Fibroblast of skin of left biceps (primary cell): ENCODE measurements at regions not wholly inside any gene's neighbourhood (a gene's known extent, or its start where the extent isn't known, plus 50 kb on each side); places are given as distances from the start of the nearest gene placed in this dataset.
"Not testable (repeated sequence)": the region's sequence is repeated elsewhere in the genome, so short reads cannot be mapped to it uniquely, and the experiment has no call there.

Source experiments
- DNase-seq, 2 experiments: peaks; one replicate each; pipeline ENCODE4 v3.0.0-alpha.2; 2013; ENCODE audit warnings: low read depth in 2 of 2

DNA sequence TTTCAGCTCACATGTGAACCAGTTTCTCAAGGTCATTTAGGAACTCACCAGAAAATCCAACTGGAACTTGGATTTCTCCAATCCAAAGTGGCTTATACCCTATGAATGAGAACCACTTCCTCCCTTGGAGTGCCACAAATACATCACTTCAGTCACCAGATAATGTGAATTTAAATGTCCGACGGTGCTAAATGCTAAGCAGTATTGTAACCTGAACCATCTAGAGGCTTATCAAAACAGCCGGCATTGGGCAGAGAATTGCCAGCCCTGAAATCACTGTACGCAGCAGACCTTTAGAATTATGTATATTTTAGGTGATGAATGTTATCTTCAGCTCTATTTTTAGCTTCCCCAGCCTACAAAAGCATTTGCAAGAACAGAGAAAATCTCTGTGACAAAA is 76.8 kb upstream of the COX20 start:
- DNase-seq = no peak

DNA sequence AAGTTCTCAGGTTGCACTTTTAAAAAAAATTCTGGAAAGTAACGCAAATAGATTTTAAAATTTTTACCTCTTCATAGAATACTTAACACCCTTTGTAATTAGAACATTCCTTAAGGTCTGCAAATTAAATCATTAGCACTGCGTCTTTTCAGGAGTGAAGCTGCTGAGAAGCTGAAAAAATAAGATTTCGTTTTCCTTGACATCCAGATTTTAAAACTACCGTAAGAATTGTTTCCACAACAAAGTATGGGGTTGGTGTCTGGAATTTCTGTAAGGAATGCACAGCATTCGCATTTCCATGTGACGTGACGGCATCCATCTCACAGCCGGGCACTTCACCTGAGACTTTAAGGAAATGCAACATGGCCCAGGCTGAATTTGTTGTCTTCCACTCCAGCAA is 76.3 kb upstream of the COX20 start:
- DNase-seq = no peak

DNA sequence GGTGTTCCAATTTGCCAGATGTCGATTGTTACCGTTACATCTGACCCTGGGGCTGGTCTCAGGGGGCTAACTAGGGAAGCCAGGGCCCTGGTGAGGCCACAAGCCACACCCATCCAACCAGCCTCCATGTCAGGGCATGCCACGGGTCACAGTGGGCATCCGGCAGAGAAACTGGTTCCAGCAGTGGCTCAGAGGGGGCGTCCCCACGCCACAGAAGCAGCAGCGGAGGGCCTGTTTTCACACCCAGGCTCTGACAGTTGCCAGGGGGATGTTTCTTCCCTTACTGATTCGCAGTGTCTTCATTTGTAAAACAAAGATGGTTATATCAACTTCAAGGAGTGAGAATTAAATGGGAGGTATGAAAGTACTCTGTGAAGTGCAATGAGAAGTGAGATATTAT is 75.0 kb upstream of the COX20 start:
- no peak for DNase-seq

DNA sequence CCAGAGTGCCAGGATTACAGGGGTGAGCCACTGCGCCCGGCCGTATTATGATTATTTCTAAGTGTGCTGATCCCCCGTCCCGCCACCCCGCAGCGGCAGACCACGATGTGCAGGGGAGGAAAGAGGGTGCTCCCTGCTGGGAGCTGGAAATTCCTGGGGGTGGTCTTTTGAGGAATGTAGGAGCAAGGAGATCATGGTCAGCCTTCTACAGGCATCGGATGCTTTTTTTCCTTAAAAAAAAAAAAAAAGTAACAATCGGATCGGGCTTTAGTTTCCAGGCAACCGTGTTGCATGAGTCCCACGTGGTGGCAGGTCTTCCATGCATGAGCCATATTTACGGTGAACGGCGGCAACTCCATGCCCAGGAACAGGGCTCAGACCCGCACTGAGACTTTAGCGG is 74.2 kb upstream of the COX20 start:
- no peak for DNase-seq

DNA sequence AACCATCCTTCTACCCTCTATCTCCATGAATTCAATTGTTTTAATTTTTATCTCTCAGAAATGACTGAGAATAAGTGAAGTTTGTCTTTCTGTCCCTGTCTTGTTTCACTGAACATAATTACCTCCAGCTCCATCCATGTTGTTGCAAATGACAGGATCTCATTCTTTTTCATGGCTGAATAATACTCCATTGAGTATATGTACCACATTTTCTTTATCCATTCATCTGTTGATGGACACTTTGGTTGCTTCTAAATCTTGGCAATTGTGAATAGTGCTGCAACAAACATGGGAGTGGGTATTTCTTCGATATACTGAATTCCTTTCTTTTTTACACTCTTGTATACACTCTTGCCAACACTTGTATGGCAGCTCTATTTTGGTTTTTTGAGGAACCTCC is 72.8 kb upstream of the COX20 start:
- DNase-seq = no peak

DNA sequence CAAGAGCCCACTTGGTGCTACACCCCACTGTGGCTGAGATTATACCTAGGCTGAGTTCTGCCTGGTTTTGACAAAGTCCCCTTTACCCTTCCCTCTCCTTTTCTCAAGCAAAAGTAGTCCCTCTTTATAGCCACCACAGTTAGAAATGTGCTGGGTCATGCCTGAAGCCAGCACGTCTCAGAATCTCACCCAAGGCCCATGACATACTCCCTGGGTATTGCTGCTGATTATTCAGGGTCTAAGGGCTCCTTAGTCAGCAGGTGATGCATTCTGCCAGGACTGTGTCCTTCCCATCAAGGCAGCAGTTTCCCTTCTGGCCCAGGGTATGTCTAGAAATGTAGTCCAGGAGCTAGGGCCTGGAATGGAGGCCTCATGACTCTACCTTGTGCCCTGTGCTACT is 67.3 kb upstream of the COX20 start:
- DNase-seq = no peak

DNA sequence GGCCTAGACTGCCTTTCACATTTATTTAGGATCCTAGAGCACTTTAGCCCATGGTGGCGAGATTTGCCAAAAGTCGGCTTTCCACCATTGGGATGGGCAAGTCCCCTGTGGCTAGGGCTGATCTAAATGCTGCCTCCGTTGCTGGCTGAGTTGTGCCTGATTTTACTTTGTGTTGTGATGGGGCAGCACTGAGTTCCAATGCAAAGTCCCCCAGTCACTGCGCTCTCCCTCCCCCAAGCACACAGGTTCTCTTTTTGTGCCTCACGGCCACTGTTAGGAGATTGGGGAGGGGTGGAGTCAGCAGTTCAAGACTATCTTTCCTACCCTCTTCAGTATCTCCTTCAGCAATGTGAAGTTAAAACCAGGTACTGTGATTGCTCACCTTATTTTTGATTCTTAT is 66.7 kb upstream of the COX20 start:
- no peak for DNase-seq

DNA sequence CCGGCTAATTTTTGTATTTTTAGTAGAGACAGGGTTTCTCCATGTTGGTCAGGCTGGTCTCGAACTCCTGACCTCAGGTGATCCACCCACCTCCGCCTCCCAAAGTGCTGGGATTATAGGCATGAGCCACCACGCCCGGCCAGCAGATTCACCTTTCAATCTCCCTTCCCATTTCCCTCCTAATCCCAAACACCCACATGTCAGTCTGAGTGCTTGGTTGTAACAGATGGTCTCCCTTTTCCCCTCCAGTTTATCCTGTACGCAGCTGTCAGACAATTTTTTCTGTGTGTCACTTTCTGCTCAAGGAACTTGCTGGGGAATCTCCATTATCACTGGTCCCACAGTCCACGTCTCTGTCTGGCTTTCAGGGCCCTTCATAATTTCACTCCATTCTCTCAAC is 64.9 kb upstream of the COX20 start:
- not testable (repeated sequence) for DNase-seq

DNA sequence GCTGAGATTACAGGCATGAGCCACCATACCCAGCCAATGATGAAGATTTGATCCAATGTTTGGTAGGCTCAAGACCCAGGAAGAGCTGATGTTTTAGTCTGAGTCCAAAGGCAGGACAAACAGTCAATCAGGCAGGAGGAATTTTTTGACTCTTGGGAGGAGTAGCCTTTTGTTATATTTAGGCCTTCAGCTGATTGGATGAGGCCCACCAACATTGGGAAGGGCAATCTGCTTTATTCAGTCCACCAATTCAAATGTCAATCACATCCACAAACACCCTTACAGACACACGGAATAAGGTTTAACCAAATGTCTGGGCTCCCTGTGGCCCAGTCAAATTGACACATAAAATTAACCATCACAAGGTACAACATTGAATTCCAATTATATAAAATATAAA is 61.9 kb upstream of the COX20 start:
- DNase-seq = no peak

DNA sequence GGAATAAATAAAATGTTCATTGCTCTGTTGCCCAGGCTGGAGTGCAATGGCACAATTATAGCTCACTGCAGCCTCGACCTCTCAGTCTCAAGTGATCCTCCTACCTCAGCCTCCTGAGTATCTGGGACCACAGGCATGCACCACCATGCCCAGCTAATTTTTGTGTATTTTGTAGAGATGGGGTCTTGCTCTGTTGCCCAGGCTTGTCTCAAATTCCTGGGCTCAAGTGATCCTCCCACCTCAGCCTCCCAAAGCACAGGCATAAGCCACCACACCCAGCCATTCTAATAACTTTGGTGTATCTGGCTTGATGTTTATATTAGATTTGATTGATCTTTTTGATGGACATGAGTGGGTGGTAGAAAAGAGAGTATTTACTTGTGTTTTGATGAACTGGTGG is 58.7 kb upstream of the COX20 start:
- DNase-seq = not testable (repeated sequence)

DNA sequence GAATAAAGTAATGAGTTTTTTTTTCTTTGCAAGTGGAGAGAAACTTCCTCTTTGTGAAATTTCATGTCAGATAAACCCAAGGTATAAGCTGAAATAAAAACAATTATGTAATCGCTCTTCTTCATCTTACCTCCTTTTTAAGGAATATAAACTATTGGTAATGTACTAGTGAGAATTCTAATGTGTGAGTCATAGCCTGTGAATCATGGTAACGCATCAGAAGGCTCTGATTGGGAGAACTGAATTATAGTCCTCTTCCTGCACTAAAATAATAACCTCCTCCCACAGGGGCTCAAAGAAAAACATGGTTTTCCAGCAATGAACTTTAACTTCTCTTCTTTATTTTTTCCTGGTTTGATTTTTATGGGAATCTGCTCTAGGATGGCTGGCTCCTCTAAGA is 57.1 kb upstream of the COX20 start:
- peak; percentile 55 to 56 for DNase-seq

DNA sequence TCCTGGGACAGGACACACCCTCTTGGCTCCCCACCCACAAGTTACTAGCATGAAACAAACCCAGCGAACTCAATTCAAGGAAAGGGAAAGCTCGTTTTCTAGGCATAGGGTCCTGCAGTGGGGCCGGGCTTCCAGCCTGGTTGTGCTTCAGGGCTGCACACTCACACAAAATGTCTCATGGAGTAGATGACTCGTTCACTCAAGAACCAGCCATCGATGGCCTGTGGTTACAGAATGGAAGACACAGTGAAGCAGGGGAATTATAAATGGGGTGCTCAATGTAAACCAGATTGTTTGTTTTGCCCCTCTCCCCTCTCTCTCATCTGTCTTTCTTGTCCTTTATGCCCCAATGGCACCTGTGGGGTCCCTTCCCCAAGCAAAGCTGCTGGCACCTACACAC is 56.0 kb upstream of the COX20 start:
- no peak for DNase-seq

DNA sequence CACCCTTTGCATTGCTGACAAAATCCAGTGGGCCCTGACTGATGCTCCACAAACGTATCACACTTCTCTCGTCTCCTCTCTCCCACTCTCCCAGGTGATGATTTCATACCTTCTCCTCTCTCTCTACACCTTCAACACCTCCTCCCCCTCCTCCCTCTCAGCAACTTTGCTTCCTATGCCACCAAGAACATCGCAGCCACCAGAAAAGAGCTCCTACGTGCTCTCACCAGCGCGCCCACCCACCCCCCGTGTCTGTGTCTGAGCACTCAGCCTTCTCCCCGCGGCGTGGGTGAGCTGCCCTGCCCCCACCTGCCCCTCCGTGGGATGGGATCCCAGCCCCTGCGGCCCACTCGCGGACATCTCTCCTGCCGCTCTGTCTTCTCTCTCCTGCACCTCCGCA is 55.1 kb upstream of the COX20 start:
- no peak for DNase-seq

DNA sequence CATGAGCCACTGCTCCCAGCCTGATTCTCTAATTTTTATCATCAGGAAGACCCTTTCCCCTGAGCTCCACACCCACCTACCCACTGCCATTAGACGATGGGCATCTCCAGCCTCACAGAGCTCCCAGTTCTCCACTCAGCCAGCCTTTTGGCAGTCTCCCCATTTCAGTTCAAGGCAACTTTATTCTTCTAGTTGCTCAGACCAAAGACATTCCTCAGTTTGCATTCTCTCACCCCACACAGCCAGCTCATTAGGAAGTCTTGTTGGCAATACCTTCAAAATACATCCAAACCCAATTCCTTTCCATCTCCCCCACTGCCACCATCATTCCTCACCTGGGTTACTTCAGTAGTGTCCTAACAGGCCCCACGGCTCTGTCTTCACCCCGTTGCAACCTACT is 53.4 kb upstream of the COX20 start:
- no peak for DNase-seq

DNA sequence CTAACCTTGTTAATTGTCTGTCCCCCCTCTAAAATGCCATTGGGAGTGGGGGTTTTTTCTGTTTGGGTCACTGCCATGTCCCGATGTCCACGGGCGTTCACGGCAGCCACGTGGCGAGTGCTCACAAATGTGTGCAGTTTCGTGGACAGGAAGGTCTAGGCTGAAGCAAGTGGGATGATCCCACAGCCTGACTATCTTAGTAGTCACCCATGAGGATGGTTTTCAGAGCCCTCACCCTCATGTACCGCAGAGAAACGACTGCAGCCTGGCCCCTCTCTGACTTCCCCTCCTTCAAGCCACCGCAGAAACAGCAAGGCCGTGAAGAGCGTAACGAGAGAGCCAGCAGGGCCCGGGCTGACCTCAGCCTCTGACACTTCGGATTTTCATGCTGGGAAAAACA is 52.3 kb upstream of the COX20 start:
- no peak for DNase-seq
